GM21423 (cell line): ENCODE measurements at regions not wholly inside any gene's neighbourhood (a gene's known extent, or its start where the extent isn't known, plus 50 kb on each side); places are given as distances from the start of the nearest gene placed in this dataset.
"Not testable (repeated sequence)": the region's sequence is repeated elsewhere in the genome, so short reads cannot be mapped to it uniquely, and the experiment has no call there.

ENCODE experiments used
- ATAC-seq: cut with Tn5 transposase; IDR thresholded peaks from one replicate; pipeline ENCODE4 v1.9.1; 2021; ENCODE audit warnings: mild to moderate bottlenecking, moderate library complexity; ENCODE audit not compliant: unreplicated experiment

DNA sequence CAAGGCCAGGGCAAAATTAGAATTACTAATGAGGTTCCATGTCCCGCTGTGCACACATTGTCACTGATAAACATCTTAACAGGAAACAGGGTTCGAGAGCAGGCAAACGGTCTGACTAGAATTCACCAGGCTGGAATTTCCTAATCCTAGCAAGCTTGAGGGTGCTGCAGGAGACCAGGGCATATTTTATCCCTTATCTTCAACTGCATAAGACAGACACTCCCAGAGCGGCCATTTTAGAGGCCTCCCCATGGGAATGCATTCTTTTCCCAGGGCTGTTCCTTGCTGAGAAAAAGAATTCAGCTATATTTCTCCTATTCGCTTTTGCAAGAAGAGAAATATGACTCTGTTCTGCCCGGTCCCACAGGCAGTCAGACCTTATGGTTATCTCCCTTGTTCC is 282.5 kb upstream of the TACR3 start:
- ATAC-seq = not testable (repeated sequence)

GRCh38 chr4:103998756-103999155 is 279.0 kb upstream of the TACR3 start:
- no peak for ATAC-seq

- no peak for ATAC-seq
Measured at GRCh38 chr4:103996637-103997036, 276.9 kb upstream of the TACR3 start.

GRCh38 chr4:103996064-103996463 is 276.3 kb upstream of the TACR3 start:
- ATAC-seq = no peak

DNA sequence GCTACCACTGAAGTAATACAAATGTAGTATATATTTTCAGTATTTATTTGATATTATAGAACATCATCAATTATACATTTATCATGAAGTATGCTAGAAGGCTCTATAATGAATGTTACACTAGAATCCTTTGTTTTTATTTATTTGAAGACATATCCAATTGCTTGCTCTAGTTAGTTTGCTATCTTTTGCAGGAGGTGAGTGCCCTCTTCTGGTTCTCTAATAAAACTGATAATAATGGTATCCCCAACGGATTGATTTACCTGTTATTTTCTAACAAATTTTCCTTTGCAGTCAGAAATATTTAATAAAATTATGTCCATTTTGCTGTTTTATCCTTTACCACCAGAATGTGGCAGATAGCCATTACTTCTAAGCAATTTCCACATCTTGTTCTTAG is 274.3 kb upstream of the TACR3 start:
- ATAC-seq = no peak

DNA sequence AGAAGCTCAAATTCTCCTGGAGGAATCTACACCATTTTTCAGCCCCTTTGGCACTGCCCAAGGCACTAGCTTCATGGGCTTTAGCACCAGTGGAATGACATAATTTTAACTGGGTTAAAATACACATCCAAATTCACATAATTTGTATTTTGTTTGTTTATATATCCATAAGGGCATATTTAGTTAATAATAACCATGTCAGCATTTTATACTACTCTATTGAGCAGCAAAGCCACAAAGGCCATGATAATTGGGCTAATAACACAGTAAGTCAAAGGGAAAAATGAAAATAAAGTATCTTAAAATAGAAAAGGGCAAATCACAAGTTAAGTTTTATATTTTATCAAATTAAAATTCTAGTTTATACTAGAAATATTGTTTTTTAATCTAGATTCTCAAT is 262.7 kb upstream of the TACR3 start:
- no peak for ATAC-seq

- no peak for ATAC-seq
Measured at GRCh38 chr4:103948244-103949018, 228.6 kb upstream of the TACR3 start.

GRCh38 chr4:103947617-103948016 is 227.8 kb upstream of the TACR3 start:
- no peak for ATAC-seq

DNA sequence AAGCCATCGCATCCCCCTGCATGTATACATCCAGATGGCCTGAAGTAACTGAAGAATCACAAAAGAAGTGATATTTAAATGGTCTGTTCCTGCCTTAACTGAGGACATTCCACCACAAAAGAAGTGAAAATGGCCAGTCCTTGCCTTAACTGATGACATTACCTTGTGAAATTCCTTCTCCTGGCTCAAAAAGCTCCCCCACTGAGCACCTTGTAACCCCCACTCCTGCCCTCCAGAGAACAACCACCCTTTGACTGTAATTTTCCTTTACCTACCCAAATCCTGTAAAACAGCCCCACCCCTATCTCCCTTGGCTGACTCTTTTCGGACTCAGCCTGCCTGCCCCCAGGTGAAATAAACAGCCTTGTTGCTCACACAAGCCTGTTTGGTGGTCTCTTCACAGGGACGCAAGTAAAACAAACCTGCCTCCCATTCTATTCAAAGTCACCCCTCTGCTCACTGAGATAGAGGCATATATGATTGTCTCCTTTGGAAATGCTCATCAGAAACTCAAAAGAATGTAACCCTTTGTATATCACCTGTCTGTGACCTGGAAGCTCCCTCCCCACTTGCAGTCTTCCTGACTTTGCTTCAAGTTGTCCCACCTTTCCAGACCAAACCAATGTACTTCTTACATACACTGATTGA is 227.0 kb upstream of the TACR3 start:
- not testable (repeated sequence) for ATAC-seq

- ATAC-seq = no peak
Measured at GRCh38 chr4:103938488-103938887, 218.7 kb upstream of the TACR3 start.

- no peak for ATAC-seq
Measured at GRCh38 chr4:103936653-103937145, 216.9 kb upstream of the TACR3 start.

DNA sequence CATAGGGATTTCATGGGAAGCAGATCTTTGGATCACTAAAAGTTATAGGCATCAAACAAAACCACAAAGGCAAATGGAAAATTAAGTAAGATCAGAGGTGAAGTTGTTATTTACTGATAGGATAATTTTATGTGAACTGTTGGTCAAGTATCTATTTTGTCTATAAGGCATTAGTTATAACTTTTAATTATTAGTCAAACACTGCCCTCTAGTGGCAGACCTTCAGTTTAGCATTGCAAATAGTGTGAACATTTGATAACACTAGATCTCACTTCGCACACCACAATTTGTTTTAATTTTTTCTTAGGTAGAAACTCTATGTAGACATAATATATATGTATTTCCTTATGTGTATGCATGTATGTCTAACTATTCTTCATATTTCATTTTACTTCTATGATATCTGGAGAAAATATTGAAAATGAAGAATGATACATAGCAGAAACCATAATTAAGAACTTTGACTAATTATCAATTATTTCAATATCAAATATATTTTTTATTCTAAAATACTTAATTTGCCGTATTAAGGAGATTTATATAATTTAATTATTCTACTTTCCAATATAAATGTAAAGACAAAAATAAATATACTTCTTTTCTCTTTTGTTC is 214.5 kb upstream of the TACR3 start:
- peak; percentile 75 for ATAC-seq

DNA sequence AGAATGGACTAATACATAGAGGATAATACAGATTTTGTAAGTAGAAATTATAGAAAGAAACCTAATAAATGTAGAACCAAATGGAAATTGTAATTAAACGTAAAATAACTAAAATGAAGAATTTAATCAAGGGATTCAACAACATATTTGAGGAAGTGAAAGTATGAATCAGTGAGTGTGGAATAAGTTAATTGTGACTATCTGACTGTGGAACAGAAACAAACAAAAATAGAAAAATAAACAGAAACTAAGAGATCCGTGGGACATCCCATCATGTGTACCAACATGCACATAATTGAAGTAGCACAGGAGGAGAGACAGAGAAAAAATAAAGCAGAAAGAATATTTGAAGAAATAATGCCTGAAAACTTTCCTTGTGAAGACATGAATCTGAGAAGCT is 208.6 kb upstream of the TACR3 start:
- ATAC-seq = no peak

- no peak for ATAC-seq
Measured at GRCh38 chr4:103923551-103923950, 203.8 kb upstream of the TACR3 start.

DNA sequence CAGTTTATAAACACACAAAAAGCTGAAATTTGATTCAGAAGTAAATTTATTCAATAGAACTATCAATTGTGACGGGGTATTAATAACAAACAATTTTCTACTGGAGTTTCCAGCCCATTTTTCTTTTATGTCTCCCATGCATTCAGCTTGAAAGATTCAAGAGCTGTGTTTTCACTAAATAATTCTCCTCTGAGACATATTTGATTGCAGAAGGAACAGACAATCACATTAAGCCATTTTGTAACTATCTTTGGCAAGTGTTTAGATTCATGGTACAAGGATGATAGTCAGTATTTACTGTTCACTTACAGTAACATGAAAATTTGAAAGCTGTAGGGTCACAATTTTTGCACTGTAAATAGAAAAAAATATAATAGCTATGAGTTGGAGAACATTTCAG is 198.4 kb upstream of the TACR3 start:
- ATAC-seq = no peak

- peak; percentile 85 for ATAC-seq
Measured at GRCh38 chr4:103915224-103915869, 195.6 kb upstream of the TACR3 start.

GRCh38 chr4:103907414-103907813 is 187.6 kb upstream of the TACR3 start:
- no peak for ATAC-seq

GRCh38 chr4:103904123-103904522 is 184.3 kb upstream of the TACR3 start:
- no peak for ATAC-seq

GRCh38 chr4:103902730-103903129 is 182.9 kb upstream of the TACR3 start:
- no peak for ATAC-seq

DNA sequence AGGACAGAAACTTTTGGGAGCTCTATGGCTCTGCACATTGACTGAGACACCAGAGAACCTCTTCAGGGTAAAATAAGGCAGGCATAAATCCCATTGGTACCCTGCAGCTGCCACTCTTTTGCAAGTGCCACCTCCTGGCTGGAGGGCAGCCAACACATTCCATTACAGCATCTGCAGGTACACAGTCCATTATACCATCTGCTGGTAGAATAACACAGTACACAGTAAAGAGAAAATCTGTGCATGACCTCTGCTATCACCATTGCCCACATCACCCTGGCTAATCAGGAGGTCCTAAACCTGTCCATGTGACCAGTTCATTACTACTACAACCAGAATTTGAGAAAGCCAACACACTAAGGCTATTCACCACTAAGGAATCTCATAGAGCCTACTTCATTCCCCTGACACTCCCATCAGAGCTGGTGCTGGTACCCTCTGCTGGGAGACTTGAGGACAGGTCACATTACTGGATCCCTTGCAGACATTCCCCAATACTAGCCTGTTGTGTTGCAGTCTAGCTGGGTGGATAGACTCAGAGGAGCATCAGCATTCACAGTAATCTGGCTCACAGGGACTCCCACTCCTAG is 176.2 kb upstream of the TACR3 start:
- no peak for ATAC-seq

GRCh38 chr4:103892586-103892985 is 172.8 kb upstream of the TACR3 start:
- no peak for ATAC-seq
